H1 (cell line): ENCODE measurements at regions not wholly inside any gene's neighbourhood (a gene's known extent, or its start where the extent isn't known, plus 50 kb on each side); places are given as distances from the start of the nearest gene placed in this dataset.

Source experiments
- CTCF ChIA-PET: fragments of 300-600 bp; sonication (Branson Sonifier 250); formaldehyde crosslinking; loops from one replicate; lab custom pipeline; 2021; ENCODE audit not compliant: partially characterized antibody; lab: Charles Lee
- POLR2A ChIA-PET: fragments of 300-600 bp; sonication (Branson Sonifier 250); formaldehyde crosslinking; loops from one replicate; lab custom pipeline; 2021; ENCODE audit warnings: inconsistent platforms; ENCODE audit not compliant: partially characterized antibody; lab: Charles Lee
- DNase-seq, 2 experiments: peaks; one replicate each; pipeline versions ENCODE4 v3.0.0 to v3.0.0-alpha.2; 2010 to 2022; ENCODE audit warnings: low spot score in 2 of 2, low read depth in 1 of 2, mixed read lengths in 1 of 2
- FAIRE-seq: peaks from 2 replicates; lab custom pipeline; 2011; peaks lifted over from hg19 to GRCh38; lab: Jason Lieb, UNC
- H2AFZ ChIP-seq: 2 replicates; pipeline ENCODE4 v1.8.1; 2012; ENCODE audit warnings: low read length, inconsistent platforms
- H2AK5ac ChIP-seq: 2 replicates; pipeline ENCODE4 v1.6.1; 2013; ENCODE audit warnings: low read depth, low read length
- H2BK120ac ChIP-seq: replicated peaks from 2 replicates; pipeline ENCODE3; 2013; ENCODE audit warnings: low read depth, low read length, inconsistent platforms
- H2BK12ac ChIP-seq: 2 replicates; pipeline ENCODE4 v1.6.1; 2013; ENCODE audit warnings: low read depth, low read length
- H2BK15ac ChIP-seq: 2 replicates; pipeline ENCODE4 v1.6.1; 2013; ENCODE audit warnings: low read length
- H2BK20ac ChIP-seq: 2 replicates; pipeline ENCODE4 v1.6.1; 2013; ENCODE audit warnings: low read length
- H2BK5ac ChIP-seq: 2 replicates; pipeline ENCODE4 v1.6.1; 2013; ENCODE audit warnings: low read depth, low read length
- H3K14ac ChIP-seq: 2 replicates; pipeline ENCODE4 v1.6.1; 2013; ENCODE audit warnings: inconsistent platforms; ENCODE audit not compliant: insufficient read length
- H3K18ac ChIP-seq: 2 replicates; pipeline ENCODE4 v1.6.1; 2013; ENCODE audit warnings: low read length; ENCODE audit errors: extremely low read depth
- H3K23ac ChIP-seq: 2 replicates; pipeline ENCODE4 v1.6.1; 2013; ENCODE audit warnings: inconsistent platforms; ENCODE audit not compliant: insufficient read length
- H3K23me2 ChIP-seq: 2 replicates; pipeline ENCODE4 v1.6.1; 2013; ENCODE audit warnings: low read depth, low read length
- H3K27ac ChIP-seq: 2 replicates; pipeline ENCODE4 v1.6.1; 2011; ENCODE audit warnings: low read depth, low read length, inconsistent platforms
- H3K27me3 ChIP-seq, 4 experiments: replicated peaks in 1 of 4; 1 replicate in 1 of 4; 2 replicates in 3 of 4; pipeline versions ENCODE4 v1.6.1 to v1.8.1; 2011 to 2013; ENCODE audit warnings: low read length in 3 of 4, mild to moderate bottlenecking in 3 of 4, inconsistent platforms in 2 of 4, mixed read lengths in 2 of 4, moderate library complexity in 1 of 4; ENCODE audit not compliant: control insufficient read depth in 3 of 4, insufficient read depth in 3 of 4; ENCODE audit errors: extremely low read depth in 1 of 4
- H3K36me3 ChIP-seq, 4 experiments: 2 replicates each; pipeline versions ENCODE4 v1.6.1 to v1.8.1; 2011 to 2013; ENCODE audit warnings: mild to moderate bottlenecking in 4 of 4, low read length in 3 of 4, moderate library complexity in 2 of 4, control low read depth in 1 of 4, inconsistent platforms in 1 of 4; ENCODE audit not compliant: insufficient read depth in 4 of 4, control insufficient read depth in 2 of 4
- H3K4ac ChIP-seq: replicated peaks from 2 replicates; pipeline ENCODE3; 2013; ENCODE audit warnings: low read length, low read depth, mixed read lengths, inconsistent platforms; ENCODE audit not compliant: insufficient read length
- H3K4me1 ChIP-seq, 4 experiments: replicated peaks in 1 of 4; 1 replicate in 1 of 4; 2 replicates in 3 of 4; pipeline versions ENCODE4 v1.6.1 to v1.8.1; 2011 to 2013; ENCODE audit warnings: low read length in 3 of 4, inconsistent platforms in 2 of 4, mixed read lengths in 1 of 4; ENCODE audit not compliant: insufficient read depth in 4 of 4, control insufficient read depth in 3 of 4
- H3K4me2 ChIP-seq, 2 experiments: 2 replicates each; pipeline versions ENCODE4 v1.6.1 to v1.8.1; 2011 to 2013; ENCODE audit warnings: low read depth in 2 of 2, low read length in 2 of 2, control low read depth in 1 of 2, inconsistent platforms in 1 of 2, mild to moderate bottlenecking in 1 of 2; ENCODE audit not compliant: insufficient read depth in 1 of 2
- H3K4me3 ChIP-seq, 4 experiments: fragments of 200-600, 300-600 bp in 1 of 4; sonication (generic), shearing (Covaris generic), sonication (Bioruptor Twin) in 1 of 4; 2 replicates each; pipeline versions ENCODE4 v1.5.1 to v1.8.1; 2011 to 2016; ENCODE audit warnings: low read length in 4 of 4, low read depth in 3 of 4, control low read depth in 2 of 4, inconsistent platforms in 2 of 4, mild to moderate bottlenecking in 2 of 4, mixed read lengths in 1 of 4, moderate library complexity in 1 of 4; ENCODE audit not compliant: insufficient read depth in 2 of 4; ENCODE audit errors: extremely low read depth in 1 of 4
- H3K56ac ChIP-seq: replicated peaks from 2 replicates; pipeline ENCODE3; 2013; ENCODE audit warnings: low read depth, mild to moderate bottlenecking, mixed read lengths, low read length, inconsistent platforms; ENCODE audit not compliant: insufficient read length
- H3K79me1 ChIP-seq: 2 replicates; pipeline ENCODE4 v1.6.1; 2013; ENCODE audit warnings: low read depth, low read length, control low read depth
- H3K79me2 ChIP-seq, 2 experiments: 2 replicates each; pipeline versions ENCODE4 v1.6.1 to v1.8.1; 2012 to 2013; ENCODE audit warnings: low read length in 2 of 2, mild to moderate bottlenecking in 2 of 2, inconsistent platforms in 1 of 2; ENCODE audit not compliant: insufficient read depth in 2 of 2, control insufficient read depth in 1 of 2
- H3K9ac ChIP-seq, 4 experiments: replicated peaks in 1 of 4; 1 replicate in 1 of 4; 2 replicates in 3 of 4; pipeline versions ENCODE4 v1.6.1 to v1.8.1; 2011 to 2013; ENCODE audit warnings: low read depth in 3 of 4, low read length in 3 of 4, control low read depth in 2 of 4, mild to moderate bottlenecking in 2 of 4, moderate library complexity in 2 of 4, inconsistent platforms in 1 of 4; ENCODE audit errors: extremely low read depth in 1 of 4
- H3K9me3 ChIP-seq, 2 experiments: 2 replicates each; pipeline versions ENCODE4 v1.6.1 to v1.8.1; 2012 to 2013; ENCODE audit warnings: mild to moderate bottlenecking in 2 of 2, moderate library complexity in 2 of 2, control low read depth in 1 of 2, inconsistent platforms in 1 of 2, low read depth in 1 of 2, low read length in 1 of 2, mixed read lengths in 1 of 2; ENCODE audit not compliant: insufficient read depth in 2 of 2
- H4K20me1 ChIP-seq, 2 experiments: replicated peaks in 1 of 2; 2 replicates each; pipeline versions ENCODE3 to v1.8.1; 2011 to 2013; ENCODE audit warnings: inconsistent platforms in 2 of 2, low read length in 2 of 2, mild to moderate bottlenecking in 1 of 2; ENCODE audit not compliant: insufficient read depth in 2 of 2, control insufficient read depth in 1 of 2
- H4K5ac ChIP-seq: 2 replicates; pipeline ENCODE4 v1.6.1; 2013; ENCODE audit warnings: low read length, low read depth, mixed read lengths, inconsistent platforms; ENCODE audit not compliant: insufficient read length
- H4K8ac ChIP-seq: 2 replicates; pipeline ENCODE4 v1.8.0; 2013; ENCODE audit warnings: mild to moderate bottlenecking, moderate library complexity, low read length, inconsistent platforms; ENCODE audit not compliant: insufficient read depth; ENCODE audit errors: extremely low read depth
- H4K91ac ChIP-seq: replicated peaks from 2 replicates; pipeline ENCODE3; 2013; ENCODE audit warnings: low read length, mixed read lengths, inconsistent platforms; ENCODE audit not compliant: insufficient read length
- ASH2L ChIP-seq: fragments of 200-600, 300-600 bp; sonication (generic); IDR thresholded peaks from one replicate; pipeline ENCODE4 v1.7.1; 2017; ENCODE audit warnings: low read length
- CBX8 ChIP-seq: fragments of 300-800, 300-1000 bp; sonication (generic); IDR thresholded peaks from 2 replicates; pipeline ENCODE4 v1.7.1; 2016; ENCODE audit warnings: low read depth, low read length, borderline replicate concordance
- CEBPB ChIP-seq: IDR thresholded peaks from 2 replicates; pipeline ENCODE4 v1.6.1; 2012; ENCODE audit warnings: low read depth, low read length
- EZH2 ChIP-seq: fragments of 200-600 bp; sonication (generic); IDR thresholded peaks from 2 replicates; pipeline ENCODE4 v1.7.1; 2012; ENCODE audit warnings: low read depth, mild to moderate bottlenecking, moderate library complexity, low read length, inconsistent platforms; ENCODE audit not compliant: severe bottlenecking
- FOSL1 ChIP-seq: IDR thresholded peaks from 2 replicates; pipeline ENCODE4 v1.6.1; 2011; ENCODE audit warnings: mild to moderate bottlenecking, low read depth, low read length, moderate library complexity; ENCODE audit not compliant: insufficient read depth
- JUND ChIP-seq: IDR thresholded peaks from 2 replicates; pipeline ENCODE4 v1.6.1; 2011; ENCODE audit warnings: mild to moderate bottlenecking, improper control_type of control experiment, low read length
- KDM4A ChIP-seq: IDR thresholded peaks from one replicate; pipeline ENCODE4 v1.7.1; 2012; ENCODE audit warnings: low read depth, mild to moderate bottlenecking, moderate library complexity, low read length, inconsistent platforms; ENCODE audit not compliant: severe bottlenecking
- KDM5A ChIP-seq: fragments of 200-600 bp; IDR thresholded peaks from 2 replicates; pipeline ENCODE4 v1.7.1; 2012; ENCODE audit warnings: mild to moderate bottlenecking, low read length, inconsistent platforms, mixed read lengths
- PHF8 ChIP-seq: fragments of 200-600 bp; sonication (generic); conservative IDR thresholded peaks from 2 replicates; pipeline ENCODE4 v1.7.1; 2012; ENCODE audit warnings: low read depth, mild to moderate bottlenecking, inconsistent platforms, low read length, moderate library complexity
- SAP30 ChIP-seq: fragments of 300-600 bp; sonication (generic); IDR thresholded peaks from 2 replicates; pipeline ENCODE4 v1.7.1; 2012; ENCODE audit warnings: low read length, moderate library complexity, mild to moderate bottlenecking, inconsistent platforms; ENCODE audit not compliant: insufficient read depth, insufficient replicate concordance
- TBP ChIP-seq: IDR thresholded peaks from 2 replicates; pipeline ENCODE4 v1.6.1; 2011; ENCODE audit warnings: low read depth, low read length, improper control_type of control experiment
- TCF12 ChIP-seq: IDR thresholded peaks from 2 replicates; pipeline ENCODE4 v1.6.1; 2011; ENCODE audit warnings: low read depth, mild to moderate bottlenecking, low read length
- ZNF274 ChIP-seq: IDR thresholded peaks from 2 replicates; pipeline ENCODE4 v1.7.0; 2012; ENCODE audit warnings: low read length, borderline replicate concordance; ENCODE audit errors: extremely low read depth
- WGBS, 2 experiments: shearing (Covaris generic) in 1 of 2; methylation state at CpG; one replicate each; pipeline versions ENCODE4 v1.1.6 to v1.1.7; 2013 to 2015; ENCODE audit warnings: low lambda C conversion rate in 2 of 2, mixed read lengths in 2 of 2, inconsistent platforms in 1 of 2, low coverage in 1 of 2, missing lambda C conversion rate in 1 of 2; ENCODE audit not compliant: insufficient replicate concordance in 2 of 2, insufficient coverage in 1 of 2, insufficient read length in 1 of 2; ENCODE audit errors: extremely low coverage in 1 of 2, missing lambda C conversion rate in 1 of 2; 5-methylcytosine and 5-hydroxymethylcytosine counted together
- TF ChIP-seq, protein P1 (sequence below): IDR thresholded peaks from 2 replicates; pipeline ENCODE4 v1.6.1; 2012; ENCODE audit warnings: inconsistent platforms

GRCh38 chr4:130812117-130812765, 1716.3 kb downstream of the C4orf33 start:
- no peaks in the 10 kb centered on the region for H3K79me1 ChIP-seq
- FAIRE-seq: no peak
- no peak overlapping the region for H3K23ac ChIP-seq
- H2AFZ ChIP-seq: peak overlapping the region; percentile 22; the same call in 1 of the 2 replicates
- H3K27ac ChIP-seq: no peak overlapping the region
- no peak overlapping the region for H2BK12ac ChIP-seq
- H3K4me1 ChIP-seq: no peaks in the 10 kb centered on the region
- H3K36me3 ChIP-seq: no peaks in the 10 kb centered on the region
- H3K9ac ChIP-seq: no peak overlapping the region
- no peaks in the 10 kb centered on the region for H3K79me2 ChIP-seq
- no peak overlapping the region for H2BK15ac ChIP-seq
- H3K4me2 ChIP-seq: no peak overlapping the region
- no peak overlapping the region for H3K4me3 ChIP-seq
- H2BK5ac ChIP-seq: no peak overlapping the region
- H3K23me2 ChIP-seq: no peaks in the 10 kb centered on the region
- H3K9me3 ChIP-seq: no peaks in the 10 kb centered on the region
- H2AK5ac ChIP-seq: no peak overlapping the region
- no peak overlapping the region for H4K8ac ChIP-seq
- POLR2A ChIA-PET: no interaction called here
- H3K18ac ChIP-seq: no peak overlapping the region
- H4K5ac ChIP-seq: no peak overlapping the region
- DNase-seq: no peak
- H3K14ac ChIP-seq: no peak overlapping the region
- no peak overlapping the region for H3K56ac ChIP-seq
- no peak overlapping the region for H3K4ac ChIP-seq
- no peak overlapping the region for H4K91ac ChIP-seq
- CTCF ChIA-PET: no interaction called here
- WGBS, 2 experiments: 40% methylated on average over 2 of the region's 2 CpGs; no CpG with 5 or more reads in 1 of the 2 experiments
- no peaks in the 10 kb centered on the region for H4K20me1 ChIP-seq
- H2BK20ac ChIP-seq: no peak overlapping the region
- peak overlapping the region; percentile 22 for H2BK120ac ChIP-seq
- peaks cover 0 to 1% (median 0%) of the 10 kb centered on the region in 4 experiments; a peak in 1 of 7 replicates for H3K27me3 ChIP-seq
- TF ChIP-seq KDM4A (no peak), CEBPB (no peak), FOSL1 (no peak), ASH2L (no peak), EZH2 (no peak), CBX8 (no peak), SAP30 (no peak), TCF12 (no peak), PHF8 (no peak), TBP (no peak), ZNF274 (no peak), KDM5A (no peak), JUND (no peak)
- TF ChIP-seq, protein P1, sequence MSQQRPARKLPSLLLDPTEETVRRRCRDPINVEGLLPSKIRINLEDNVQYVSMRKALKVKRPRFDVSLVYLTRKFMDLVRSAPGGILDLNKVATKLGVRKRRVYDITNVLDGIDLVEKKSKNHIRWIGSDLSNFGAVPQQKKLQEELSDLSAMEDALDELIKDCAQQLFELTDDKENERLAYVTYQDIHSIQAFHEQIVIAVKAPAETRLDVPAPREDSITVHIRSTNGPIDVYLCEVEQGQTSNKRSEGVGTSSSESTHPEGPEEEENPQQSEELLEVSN: no peak
